GM21367 (cell line): ENCODE measurements at regions not wholly inside any gene's neighbourhood (a gene's known extent, or its start where the extent isn't known, plus 50 kb on each side); places are given as distances from the start of the nearest gene placed in this dataset.

Experiments
- ATAC-seq: cut with Tn5 transposase; IDR thresholded peaks from one replicate; pipeline ENCODE4 v1.9.1; 2021; ENCODE audit not compliant: unreplicated experiment

DNA sequence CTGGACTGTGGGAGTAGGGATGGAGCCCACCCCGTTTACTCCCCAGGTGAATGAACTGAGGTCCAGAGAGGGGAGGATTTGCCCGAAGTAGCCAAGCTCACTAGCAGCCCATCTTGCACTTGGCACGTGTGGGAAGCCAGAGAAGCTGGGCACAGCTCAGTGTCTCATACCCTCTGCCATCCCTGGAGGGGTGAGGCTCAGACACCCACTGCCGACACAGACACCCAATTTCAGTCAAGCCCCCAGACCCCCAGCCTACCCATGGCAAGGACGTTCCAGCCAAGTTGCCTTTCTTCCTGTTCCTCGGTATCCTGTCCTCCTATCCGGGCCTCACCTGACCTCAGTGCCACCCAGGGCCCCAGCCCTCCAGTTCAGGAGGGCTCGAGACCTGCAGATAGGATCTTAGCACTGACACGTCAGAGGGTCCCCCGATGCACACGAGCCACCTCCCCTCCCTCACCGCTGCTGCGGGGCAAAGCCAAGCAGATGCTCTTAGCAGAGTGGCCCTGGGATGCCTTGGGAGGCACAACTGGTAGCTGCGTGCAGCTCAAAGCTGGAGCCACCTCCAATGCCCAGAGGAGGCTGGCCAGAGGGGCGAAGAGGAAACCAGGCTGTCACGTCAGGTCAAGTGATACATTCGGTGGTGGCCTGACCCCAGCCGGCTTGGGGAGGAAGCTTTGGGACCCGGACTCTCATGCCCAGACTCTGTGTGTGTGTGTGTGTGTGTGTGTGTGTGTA, 90.4 kb upstream of the TNRC6C start:
- ATAC-seq, result no peak

DNA sequence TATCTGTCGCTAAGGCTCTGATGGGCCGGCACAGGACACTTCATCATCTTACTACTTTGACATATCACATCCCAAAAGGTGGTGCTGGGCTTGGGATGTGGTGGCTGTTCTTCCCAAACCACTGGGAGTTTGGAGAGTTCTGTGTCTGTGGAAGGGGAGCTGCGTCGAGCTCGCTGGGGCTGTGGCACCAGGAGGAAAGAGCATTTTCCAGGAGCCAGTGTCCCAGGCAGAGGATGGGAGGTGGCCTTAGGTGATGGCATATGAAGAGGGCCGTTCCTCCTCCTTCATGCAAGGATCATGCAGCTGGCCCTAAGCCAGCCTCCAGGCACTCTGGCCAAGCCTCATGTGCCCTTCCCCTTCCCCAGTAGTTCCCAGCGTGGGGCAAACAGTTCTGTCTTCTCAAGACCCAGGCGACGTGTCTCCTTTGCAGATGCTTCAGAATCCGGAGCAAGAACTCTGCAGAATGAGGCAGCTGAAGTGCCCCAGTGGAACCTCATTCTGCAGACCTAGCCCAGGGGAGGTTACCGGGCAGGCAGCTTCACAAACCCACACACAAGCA, 89.4 kb upstream of the TNRC6C start:
- no peak for ATAC-seq

DNA sequence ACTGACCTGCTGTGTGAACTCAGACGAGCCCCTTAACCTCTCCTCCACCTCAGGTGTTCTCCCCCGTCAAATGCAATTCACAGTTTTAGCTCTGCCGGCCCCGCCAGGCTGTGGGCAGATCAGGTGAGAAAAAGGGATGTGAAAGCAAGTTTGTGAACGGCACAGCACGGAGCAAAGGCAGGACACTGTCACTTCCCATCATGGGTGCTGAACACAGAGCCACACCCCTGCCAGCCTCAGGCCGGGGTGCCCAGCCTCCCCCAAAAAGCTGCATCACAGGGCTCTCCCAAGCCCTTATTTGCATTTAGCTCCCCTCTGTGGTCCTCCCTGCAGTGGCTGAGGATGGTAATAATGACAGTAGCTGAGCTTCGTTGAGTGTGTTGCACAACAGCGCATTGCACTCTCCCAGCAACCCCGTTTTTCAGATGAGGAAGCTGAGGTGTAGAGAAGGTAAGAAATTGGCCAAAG, 88.8 kb upstream of the TNRC6C start:
- peak; percentile 83 for ATAC-seq

DNA sequence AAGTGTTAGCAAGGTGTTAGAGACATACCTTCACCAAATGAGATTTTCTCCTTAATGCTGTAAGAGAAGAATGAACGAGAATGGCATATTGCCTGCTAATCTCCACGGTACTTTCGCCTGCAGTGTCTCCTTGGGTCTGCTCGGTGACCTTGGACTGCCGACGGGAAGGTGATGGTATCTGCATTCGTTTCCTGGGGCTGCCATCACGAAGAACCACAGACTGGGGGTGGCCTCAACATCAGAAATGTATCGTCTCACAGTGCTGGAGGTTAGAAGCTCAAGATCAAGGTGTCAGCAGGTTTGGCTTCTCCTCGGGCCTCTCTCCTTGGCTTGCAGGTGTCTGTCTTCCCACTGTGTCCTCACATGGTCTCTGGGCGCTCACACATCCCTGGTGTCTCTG, 86.3 kb upstream of the TNRC6C start:
- no peak for ATAC-seq

DNA sequence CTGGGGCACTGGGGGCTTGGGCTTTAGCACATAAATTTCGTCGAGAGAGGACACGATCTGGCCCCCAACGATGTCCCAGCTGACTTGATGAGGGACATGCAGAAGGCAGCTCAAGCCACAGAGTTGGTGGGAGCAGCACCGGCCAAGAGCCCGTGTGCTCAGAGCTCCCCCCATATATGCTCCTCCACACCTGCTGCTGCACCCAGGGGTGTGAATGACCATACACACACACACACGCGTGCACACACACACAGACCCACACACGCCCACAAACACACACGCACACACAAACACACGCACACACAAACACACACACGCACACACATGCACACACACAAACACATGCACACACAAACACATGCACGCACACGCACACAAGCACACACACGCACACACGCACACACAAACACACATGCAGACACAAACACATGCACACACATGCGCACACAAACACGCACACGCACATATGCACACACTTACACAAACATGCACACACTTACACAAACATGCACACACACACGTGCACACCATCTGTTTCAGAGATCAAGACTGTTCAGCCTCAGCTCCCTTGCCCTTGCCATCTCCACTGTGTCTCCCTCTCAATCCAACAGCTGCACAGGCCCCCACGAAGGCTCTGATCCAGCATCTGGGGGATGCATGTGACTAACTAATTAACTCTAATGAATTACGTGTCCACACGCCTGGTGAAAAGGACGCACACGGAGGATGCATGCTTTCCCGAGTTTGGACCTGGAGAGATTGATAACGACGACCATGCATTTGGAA, 85.6 kb upstream of the TNRC6C start:
- no peak for ATAC-seq

DNA sequence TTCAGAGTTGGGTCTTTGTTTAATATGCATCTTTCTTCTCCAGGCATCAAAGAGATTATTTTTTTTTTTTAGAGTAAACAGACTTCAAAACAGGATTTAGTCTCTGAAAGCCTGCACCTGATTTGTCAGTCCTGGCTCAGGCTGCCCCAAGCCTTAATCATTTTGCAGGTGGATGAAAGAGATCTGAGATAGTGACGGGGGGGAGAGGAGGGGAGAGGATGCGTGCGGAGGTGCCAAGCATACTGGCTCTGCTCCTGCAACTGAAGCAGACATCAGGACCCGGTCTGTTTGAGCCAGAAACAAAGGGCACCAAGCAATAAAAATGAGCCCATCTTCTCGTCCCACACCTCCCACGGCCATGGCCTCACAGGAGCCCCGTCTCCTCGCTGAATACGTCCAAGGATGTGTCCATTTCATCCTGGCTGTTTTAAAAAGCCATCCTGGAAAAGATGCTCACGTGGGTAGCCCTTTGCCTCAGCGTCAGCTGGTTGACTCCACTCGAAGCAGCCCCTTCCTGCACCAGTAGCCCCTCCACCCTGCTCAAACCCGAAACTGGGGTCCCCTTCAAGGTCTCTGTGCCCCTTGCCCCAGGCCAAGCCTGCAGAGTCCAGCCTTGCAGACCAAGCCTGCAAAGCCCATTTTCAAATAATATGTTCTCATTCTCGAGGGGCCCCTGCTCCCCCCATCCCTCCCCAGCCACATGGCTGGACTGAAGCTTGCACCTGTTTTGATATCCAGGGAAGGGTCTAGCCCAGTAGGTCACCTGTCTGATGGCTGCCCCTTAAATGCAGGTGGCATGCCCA, 84.8 kb upstream of the TNRC6C start:
- no peak for ATAC-seq

DNA sequence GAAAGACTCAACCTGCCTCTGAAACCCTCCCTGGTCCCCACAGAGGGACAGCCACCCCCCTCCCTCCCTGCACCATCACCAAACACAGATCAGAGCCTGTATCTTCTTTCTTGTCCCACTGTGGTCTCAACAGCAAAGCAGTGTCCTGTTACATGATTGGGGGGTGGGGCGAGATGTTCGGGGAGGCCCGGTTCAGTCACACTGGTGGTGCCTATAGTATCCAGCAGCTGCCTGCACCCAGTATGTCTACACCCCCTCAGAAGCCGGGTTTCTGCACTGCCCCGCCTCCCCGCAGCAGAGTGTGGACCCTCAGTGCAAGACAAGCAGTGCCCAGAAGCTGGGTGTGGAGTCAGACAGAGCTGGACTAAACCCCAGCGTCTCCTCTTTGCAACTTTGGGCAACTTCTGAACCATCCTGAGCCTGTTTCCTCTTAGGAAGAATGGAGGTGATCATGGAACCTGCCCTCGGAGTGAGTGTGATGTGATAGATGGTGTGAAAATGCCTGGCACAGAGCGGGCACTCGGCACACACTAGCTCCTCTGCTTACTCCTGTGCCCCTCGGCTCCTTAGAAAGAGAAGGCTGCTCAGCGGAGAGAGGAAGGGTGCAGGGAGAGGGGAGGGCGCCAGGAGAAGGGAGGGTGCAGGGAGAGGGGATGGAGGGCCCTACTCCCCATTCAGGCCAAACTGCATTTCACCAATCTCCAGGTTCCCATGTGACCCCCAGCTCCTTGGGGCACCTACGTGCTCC, 84.0 kb upstream of the TNRC6C start:
- no peak for ATAC-seq

DNA sequence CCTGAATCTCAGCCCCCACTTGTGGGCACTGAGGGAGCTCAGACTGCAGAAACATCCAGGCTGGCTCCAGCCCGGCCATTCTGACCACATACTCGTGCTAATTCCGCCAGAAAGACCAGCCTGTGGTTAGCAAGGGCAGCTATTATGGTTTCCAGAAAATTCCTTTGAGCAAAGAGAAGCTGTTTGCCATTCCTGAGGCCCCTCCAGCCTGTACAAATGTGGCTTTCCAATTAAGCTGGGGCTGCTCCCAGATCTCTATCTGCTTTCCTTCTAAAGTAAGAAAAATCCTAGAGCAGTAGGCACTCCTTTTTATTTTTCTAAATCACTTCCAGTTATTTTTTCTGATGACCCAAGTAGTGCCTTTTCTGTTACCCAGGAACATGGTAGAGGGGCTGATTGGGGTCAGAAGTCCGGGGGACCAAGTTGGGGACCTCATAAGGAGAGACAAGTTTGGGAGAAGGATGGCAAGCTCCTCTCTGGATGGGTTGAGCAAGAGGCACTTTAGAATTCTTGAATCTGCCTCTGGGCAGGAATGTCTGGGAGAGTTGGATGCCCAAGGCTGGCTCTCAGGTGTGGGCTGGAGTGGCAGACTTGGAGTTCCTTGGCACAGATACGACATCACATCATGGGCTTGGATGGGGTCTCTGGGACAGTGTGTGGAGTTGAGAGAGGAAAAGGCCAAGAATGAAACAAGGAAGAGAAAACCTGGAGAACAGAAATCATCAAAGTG, 83.3 kb upstream of the TNRC6C start:
- no peak for ATAC-seq

DNA sequence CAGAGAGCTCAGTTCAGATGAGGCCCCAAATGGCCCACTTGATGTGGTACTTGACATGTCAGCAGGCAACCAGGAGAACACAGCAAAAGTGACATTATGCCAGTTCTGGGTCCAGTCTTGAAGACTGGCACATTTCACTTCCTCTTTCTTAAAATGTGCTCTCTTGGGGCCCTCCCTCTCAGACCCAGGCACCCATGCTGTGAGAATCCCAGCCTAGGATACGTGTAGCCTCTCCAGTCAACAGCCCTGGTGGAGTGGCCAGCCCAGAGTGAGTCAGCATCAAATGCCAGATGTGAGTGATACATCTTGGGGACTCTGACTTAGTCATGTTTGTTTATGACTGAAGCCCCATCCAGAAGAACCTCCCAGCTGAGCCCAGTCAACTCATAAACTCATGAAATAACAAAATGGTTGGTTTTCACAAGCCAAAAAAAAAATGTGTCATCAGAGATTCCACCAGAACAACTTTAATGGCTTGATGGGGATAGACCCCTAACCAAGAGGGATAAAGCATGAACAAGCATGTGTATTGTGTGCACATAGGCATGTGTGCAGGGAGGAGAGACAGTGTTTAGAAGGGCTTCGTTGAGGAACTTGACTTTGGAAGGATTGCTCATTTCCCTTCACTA, 82.5 kb upstream of the TNRC6C start:
- no peak for ATAC-seq

DNA sequence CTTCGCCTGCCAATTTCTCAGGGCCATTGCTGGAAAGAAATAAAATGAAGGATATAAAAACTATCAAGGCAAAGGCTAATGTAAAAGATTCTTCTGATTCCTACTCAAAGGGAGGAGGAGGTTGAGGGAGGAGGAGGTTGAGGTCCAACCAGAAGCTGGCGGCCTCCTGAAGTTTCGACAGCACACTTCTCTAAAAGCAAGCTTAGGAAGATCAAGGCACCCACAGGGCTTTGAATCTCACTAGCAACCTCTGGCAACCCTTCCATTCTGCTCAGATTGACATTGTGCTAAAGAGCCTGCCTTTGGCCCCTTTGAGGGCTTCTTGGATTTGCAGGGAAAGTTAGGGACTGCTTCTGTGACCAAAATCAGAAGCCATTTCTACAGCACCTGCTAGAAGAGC, 81.5 kb upstream of the TNRC6C start:
- no peak for ATAC-seq

DNA sequence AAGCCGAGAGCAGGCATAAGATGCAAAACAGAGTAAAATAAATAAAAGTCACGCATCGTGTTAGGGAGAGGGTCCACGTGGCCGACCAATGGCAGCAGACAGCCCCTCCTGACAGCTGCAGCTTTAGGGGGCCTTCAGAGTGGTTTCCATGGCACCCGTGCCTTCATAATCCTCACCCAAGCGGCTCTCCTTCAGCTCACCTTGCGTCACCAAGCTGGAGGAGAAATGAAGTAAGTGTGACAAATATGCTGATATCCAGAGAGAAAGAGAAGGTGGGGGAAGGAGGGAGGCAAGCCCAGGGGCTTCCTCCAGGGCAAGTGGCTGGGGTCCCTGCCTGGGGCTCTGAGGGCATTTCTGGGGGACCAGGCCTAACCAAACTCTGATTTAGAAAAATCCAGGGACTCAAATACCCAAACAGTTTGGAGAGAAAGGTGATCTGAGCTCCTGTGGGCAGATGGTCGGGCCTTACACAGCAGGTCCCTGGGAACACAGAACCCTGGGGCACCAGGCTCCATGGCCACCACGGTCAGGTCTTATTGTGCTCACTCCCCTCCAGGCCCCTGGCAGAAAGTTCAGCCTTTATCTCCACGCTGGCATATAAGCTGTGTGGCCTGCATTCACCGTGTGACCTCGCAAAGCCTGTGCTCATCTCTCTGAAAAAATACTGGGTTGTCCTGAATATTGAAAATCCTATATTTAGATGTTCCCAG, 80.7 kb upstream of the TNRC6C start:
- no peak for ATAC-seq

DNA sequence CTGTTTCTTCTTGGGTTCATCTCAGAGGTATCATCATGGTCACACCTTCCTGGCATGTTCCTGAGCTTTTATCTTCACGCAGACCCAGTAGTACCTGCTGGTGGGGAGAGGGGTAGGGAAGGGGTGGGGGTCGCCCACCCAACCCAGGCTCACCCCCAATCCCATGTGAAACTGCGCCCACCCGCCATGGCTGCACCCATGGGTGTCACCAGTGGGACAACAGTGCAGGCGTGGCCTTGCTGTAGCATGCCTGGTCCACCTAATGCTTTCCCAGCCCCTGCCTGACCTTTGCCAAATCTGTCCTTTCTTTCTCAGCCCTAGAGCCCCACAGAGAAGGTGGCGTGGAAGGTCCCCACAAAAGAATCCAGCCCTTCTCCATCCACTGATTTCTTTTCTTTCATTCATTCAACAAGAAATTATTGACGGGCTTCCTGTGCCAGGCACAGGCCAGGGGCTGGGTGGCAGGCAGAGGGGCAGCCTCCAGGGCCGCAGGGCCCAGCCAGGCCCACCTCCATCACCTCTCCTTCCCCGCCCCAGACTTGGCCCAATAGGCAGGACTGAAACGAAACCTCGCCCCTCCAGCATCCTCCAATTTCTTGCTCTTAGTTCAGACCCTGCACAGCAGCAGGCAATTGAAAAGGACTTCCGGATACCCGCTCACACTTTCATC, 79.1 kb upstream of the TNRC6C start:
- no peak for ATAC-seq

DNA sequence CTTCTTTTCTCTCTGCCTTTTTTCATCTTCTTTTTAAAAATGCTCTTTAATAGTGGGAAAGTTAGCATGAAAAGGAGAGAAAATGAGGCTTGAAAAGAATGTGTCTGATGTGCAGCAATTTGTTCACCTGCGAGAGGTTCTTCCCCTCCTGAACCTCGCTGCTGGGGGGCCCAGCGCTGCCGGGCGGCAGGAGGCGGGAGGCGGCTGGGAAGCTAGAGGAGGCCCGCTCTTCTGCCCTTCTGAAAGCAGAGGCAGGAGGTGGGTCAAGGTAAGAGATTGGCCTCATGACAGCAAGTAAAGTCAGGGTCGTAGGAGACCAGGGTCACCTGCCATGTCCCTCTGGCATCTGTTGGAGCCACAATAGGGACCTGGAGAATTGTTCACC, 78.6 kb upstream of the TNRC6C start:
- ATAC-seq, result no peak

DNA sequence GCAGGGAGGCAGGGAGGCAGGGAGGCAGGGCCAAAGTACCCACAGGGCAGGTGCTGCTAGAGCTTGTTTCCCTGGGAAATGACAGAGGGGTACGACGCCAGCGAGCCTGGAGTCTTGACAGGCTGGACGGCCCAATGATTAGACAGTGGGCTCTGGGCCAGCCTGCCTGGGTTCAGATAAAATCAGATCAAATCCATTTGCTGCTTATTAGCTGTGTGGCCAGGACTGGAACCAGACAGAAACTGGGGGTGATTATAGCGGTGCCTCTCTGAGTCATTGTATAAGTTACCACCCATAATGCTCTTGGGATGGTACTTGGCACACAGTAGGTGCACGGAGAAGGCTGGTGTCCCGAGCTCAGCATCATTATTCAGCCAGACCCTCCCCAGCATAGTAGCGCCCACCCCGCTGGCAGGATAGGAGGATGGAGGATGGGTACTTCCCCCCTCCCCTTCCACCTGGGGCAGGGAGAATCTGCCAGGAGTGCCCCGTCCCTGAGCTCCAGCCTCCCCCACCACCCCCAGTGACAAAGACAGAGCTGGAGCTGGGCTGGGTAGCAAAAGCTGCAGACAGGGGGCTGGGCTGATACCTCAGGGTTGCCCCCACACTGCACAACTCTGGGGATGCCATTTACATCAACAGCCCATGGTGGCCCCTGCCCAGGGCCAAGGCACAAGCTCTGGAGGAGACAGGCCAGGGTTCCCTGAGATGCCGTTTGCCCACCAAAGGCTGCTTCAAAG, 77.6 kb upstream of the TNRC6C start:
- peak; percentile 10 for ATAC-seq

DNA sequence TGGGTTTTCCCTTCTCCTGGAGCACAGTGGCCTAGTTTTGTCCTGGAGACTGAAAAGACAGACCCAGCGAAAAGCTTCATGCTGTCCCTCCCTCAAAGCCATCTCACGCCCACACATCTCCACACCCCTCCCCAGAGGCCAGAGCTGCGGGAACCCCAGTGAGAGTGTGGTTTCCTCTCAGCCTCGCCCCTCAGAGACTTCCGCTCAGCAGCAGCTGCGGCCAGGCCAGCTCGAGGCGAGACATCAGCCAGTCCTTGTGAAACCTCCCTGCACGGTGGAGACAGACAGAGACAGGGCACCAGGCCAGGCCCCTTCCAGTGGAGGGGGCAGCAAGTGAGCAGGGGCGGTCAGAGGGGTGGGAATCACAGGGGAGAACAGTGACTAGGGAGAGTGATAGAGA, 77.0 kb upstream of the TNRC6C start:
- peak; percentile 74 for ATAC-seq

DNA sequence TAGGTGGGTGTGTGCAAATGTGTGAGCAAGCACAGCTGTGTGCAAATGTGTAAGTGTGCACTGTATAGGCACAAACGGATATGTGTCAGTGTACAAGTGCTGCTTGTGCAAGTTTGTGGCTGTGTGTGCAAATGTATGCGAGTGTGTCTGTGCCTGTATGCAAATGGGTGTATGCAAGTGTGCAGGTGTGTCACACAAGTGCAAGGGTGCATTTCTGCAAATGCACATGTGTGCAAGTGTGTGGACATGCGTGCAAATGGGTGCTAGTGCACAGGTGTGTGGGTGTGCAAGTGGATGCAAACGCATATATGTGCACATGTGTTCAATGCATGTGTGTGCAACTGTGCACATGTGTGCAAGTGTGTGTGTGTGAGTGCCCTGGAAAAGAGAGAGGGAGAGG, 76.5 kb upstream of the TNRC6C start:
- no peak for ATAC-seq

DNA sequence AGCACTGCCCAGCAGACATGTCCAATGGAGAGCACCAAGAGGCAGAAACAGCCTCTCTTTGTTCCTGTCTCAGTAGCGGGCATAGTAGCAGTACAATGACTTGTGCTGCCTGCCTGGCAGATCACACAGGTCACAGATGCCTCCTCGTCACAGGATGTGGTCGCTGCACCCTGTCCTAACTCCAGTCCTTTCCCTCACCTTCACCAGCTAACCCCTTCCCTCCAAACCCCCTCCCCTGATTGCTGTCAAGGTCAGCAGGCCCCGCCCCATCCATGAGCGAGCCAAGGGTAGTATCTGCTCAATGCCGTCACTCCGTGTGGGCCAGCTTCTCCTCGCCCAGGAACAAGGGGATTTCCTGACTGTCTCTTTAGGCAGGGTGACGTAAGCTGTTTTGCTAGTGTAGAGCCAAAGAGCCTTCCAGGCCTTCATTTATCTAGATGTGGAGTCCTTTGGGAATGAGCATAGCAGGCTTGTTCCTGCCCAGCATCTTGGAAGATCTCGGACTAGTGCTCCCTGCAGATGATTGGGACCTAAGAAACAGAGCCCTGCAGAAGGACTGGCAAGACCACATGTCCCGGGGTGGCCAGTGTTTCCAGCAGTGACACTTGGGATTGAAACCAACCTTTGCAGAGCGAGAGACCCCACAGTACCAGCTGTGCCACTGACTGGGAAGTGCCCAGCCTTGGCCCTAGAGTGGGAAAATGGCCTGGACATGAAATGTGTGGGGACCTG, 75.9 kb upstream of the TNRC6C start:
- ATAC-seq, result no peak
